NCI-H1105 treated with DMSO at 0.1 percent for 48 hours (cell line): ENCODE measurements at regions not wholly inside any gene's neighbourhood (a gene's known extent, or its start where the extent isn't known, plus 50 kb on each side); places are given as distances from the start of the nearest gene placed in this dataset.

Experiments used
- DNase-seq: peaks from one replicate; lab custom pipeline; 2025; lab: John Stamatoyannopoulos, UW

DNA sequence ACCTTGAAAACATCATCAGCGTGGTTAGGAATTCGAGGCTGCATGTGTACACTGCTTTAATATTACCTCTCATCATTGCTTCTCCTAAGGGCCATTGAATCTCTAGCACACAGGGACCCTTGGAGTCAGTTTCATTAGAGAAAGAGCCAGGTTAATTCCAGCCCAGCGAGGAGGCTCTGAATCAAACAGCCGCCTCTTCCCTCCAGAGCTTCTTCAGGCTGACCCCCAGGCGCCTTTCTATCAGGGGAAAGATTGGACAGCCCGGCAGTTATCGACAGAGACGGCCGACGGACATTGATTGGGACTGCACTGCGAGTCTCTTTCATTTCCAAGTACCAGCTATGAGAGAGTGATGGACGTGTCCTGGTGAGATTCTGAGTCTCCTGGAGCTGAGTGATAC, 159.2 kb downstream of the ANKRD60 start:
- DNase-seq: no peak

GRCh38 chr20:58065508-58066361, 162.7 kb downstream of the ANKRD60 start:
- DNase-seq: no peak

GRCh38 chr20:58064411-58065010, 163.9 kb downstream of the ANKRD60 start:
- DNase-seq: no peak

DNA sequence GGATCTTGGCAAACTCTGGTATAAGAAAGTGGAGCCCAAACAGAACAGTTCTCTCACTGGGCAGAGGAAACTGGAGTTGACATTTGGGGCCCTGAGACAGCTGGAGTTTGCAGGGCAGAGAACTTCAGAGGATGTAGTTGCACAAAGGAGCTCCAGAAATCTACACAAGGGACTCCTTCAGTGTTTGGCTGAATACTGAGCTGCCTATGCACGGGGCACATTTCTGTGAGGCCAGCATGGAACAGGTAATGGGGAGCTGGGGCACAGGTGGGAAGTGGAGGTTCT, 169.3 kb downstream of the ANKRD60 start:
- DNase-seq: no peak

GRCh38 chr20:58058421-58059259, 169.8 kb downstream of the ANKRD60 start:
- no peak for DNase-seq

GRCh38 chr20:58056921-58057686, 171.3 kb downstream of the ANKRD60 start:
- DNase-seq: no peak

DNA sequence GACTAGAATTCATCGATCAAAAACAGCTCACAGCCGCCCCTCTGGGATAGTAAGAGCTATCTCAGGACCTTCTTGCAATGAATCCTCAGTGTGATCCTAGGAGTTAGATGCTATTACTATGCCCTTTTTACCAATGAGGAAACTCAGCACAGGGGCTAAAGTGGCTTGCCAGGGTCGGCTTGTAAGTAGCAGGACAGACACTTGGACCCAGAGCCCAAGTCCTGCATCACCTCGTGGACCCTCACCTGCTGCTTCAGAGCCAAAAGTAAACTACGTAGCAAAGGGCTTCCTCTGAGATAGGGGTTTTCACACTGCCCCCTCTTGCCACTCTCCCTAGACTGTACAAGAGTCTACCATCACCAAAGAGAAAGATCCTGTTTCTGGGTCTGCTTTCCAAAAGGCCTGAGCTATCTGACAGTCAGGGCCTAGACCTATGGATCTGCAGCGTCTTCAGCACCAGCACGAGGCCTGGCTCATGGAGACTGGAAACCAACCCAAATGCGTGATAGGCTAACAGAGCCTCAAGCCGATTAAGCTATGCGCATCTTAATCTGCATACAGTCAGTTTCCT, 172.3 kb downstream of the ANKRD60 start:
- no peak for DNase-seq

DNA sequence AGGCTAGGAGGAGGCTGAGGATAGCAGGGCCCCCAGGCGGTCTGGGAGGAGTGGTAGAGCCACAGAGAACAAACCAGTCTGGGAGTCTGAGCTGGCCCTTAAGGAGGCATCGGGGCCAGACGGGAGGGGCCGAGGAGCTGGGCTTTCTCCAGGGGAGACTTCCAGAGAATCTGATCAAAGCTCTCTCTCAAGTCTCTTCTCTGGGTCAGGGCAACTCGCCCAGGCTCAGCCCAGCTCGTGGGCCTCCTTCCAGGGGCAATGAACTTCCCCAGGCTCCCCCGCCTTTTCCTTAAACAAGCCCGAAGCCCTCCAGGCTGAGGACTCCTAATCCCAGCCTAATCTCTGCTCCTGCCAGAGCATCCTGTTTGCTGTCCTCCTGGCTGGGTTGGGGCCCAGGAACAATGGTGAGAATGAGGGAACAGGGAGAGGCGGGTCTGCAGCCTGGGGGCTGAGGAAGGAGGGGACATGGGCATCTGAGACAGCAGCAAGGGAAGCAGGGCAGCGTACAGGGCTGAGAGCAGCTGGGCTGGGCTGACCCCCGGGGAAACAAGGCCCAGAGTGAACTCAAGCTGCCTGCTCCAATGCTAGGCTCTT, 173.6 kb downstream of the ANKRD60 start:
- DNase-seq: no peak

DNA sequence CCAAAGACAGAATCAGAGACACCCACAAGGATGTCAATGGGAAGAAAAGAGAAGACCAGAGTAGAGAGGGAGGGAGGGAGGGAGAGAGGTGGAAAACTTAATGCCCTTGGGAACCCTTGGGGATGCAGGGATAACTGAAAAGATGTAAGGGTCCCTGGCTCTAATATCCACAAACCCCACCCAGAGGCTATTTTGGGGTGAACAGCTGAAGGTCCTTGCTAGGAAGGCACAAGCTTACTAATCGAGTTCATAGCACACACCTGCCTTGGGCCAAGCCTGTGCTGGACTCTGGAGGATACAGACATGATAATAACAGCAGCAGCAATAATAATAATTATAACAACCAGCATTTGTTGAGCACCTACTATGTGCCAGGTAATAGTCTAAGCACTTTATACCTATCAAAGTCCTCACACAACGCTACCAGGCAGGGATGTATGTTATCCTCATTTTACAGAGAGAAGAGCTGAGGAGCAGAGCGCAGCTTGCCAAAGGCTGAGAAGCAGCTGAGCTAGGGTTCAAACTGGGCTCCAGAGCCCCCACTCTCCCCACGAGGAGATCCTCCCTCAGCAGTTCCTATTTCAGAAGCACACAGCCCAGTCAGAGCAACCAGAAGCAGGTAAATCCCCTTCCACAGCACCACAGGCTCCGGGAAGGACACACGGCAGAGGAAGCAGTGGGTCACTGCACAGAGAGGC, 174.2 kb downstream of the ANKRD60 start:
- DNase-seq: no peak

- DNase-seq: no peak
These were observed 174.9 kb downstream of the ANKRD60 start for GRCh38 chr20:58053391-58054055.

DNA sequence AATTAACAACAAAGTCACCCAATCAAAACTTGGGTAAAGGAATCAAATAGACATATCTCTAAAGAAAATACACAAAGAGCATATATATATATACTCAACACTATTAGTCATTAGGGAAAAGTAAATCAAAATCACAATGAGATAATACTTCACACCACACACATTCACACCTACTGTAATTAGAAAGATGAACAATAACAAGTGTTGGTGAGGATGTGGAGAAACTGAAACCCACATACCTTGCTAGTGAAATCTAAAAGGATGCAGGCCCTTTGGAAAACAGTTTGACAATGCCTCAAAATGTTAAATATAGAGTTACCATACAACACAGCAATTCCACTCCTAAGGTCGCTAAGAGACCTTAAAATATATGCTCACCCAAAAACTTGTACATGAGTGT, 177.1 kb downstream of the ANKRD60 start:
- no peak for DNase-seq

DNA sequence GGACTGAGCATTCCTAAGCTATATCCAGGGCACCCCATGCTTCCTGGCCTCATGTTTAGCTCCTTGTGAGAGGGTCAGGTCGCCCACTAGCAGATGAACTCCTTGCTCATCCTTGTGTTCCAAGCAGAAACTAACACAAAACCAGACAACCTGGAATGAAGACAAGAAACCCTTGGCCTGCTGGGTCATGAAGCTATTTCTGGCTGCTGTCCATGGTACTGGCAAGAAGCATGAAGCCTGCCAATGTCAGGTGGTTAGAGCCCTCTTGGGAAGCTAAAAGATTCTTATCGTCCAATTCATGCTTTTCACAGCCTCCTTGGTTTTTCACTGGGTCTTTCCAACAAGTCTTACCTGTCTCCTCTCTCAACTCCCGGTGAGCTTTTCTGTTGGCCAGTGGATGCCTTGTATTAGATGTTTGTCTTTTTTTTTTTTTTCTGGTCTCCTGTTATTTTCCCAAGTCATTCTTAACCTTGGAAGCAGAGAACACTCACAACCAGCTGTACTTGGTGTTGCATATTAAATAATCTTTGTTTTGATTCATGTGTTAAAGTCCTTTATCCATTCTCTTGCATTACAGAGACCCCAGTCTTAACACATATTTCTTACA, 180.3 kb downstream of the ANKRD60 start:
- DNase-seq: no peak

DNA sequence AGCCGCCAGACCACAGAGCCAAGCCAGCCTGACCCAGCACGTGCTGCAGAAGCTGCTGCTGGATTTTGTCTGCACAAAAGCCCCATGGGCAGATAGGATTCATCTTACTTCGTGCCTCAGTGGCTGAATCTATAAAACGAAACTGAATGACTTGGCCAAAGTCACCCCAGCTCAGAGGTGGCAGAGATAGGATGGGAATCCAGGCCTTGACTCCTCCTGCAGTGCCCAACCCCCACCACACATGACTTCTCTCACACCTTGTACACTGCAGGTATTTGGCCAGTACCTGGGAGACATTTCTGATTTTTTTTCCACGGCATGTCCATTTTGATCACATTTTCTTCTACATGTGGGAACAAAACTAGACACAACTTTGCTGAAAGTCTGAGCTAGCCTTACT, 182.1 kb downstream of the ANKRD60 start:
- no peak for DNase-seq

- no peak for DNase-seq
These were observed 182.9 kb downstream of the ANKRD60 start for GRCh38 chr20:58045579-58045978.

- no peak for DNase-seq
These were observed 183.4 kb downstream of the ANKRD60 start for GRCh38 chr20:58044931-58045555.

DNA sequence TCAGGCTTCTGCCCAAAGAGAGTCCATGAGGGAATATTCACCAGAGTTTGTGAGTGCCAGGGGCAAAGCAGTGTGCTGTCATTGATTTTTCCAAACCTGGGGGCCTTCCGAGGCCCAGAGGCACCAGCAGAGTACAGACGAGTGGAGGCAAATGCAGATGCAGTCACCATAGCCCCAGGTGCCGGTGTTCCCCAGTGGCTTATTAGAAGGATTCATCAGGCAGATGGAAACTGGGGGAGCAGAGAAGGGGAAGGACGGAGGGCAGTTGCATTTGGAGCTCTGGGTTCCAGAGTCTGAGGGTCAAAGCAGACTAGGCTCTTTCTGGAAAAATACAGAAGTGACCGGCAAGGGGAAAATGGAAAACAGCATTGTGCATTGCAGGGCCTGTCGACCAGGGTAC, 184.2 kb downstream of the ANKRD60 start:
- no peak for DNase-seq

DNA sequence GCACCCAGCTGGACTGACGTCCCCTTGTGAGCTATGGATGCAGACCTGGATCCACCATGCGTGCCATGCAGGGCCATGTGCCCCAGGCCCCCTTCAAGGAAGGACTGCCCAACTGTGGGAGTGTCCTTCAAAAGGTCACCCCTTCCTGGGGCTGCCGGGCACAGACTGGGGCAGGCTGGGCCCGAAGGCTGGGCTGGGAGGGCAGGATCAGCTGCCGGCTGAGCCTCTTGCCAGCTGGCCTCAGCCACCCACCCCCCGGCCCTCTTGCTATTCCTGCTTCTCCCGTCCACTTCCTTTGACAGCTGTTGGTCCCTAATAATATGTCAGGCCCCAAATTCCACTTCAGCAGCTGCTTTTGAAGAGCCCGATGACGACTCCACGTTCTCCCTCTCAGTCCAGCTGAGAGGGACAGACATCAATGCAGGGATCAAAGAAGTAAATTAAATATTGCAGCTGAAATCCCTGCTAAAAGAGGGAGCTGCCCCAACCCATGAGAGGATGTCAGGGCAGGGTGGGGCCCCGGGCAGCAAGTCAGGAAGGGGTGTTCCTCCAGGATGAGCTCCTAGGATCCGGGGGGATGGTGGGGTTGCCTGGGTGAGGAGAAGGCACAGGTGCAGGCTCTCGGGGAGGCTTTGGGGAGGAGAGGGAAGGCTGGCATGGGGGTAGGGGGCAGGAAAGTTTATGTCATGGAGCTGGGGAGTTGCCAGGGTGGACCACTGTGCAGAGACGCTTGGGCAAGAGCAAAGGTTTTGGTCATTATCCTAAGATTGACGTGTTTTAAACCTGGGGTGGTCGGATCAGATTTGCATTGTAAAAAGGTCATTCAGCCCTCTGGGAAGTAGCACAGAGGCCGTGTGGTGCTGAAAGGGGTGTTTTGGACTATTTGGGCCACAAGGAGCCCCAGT, 185.0 kb downstream of the ANKRD60 start:
- no peak for DNase-seq

GRCh38 chr20:58042591-58042990, 185.9 kb downstream of the ANKRD60 start:
- DNase-seq: no peak
